ENCODE measurements at regions not wholly inside any gene's neighbourhood (a gene's known extent, or its start where the extent isn't known, plus 50 kb on each side); places are given as distances from the start of the nearest gene placed in this dataset.

- Histone ChIP-seq H3K9me3 (ENCODE audit: low read length) (no peaks in the 10 kb centered on the region), H3K4me2 (ENCODE audit: low read length) (no peak overlapping the region), H3K79me2 (ENCODE audit: insufficient read depth, low read length) (no peaks in the 10 kb centered on the region), H3K9ac (ENCODE audit: low read length) (no peak overlapping the region), H3K36me3 (ENCODE audit: insufficient read depth, low read length) (no peaks in the 10 kb centered on the region), H3F3A (ENCODE audit: insufficient read depth, low read length) (no peaks in the 10 kb centered on the region), H3K4me1 (ENCODE audit: insufficient read depth, low read length, severe bottlenecking) (no peaks in the 10 kb centered on the region), H3K27me3 (ENCODE audit: insufficient read depth, low read length) (no peaks in the 10 kb centered on the region), H2AFZ (ENCODE audit: low read length) (no peak overlapping the region), H3K4me3 (ENCODE audit: low read depth, low read length, poor library complexity, severe bottlenecking) (no peak overlapping the region), H4K20me1 (ENCODE audit: insufficient read depth, low read length) (no peaks in the 10 kb centered on the region), H3K9me2 (ENCODE audit: low read depth, low read length) (no peaks in the 10 kb centered on the region), H3K27ac (ENCODE audit: low read depth, low read length, poor library complexity, severe bottlenecking) (no peak overlapping the region)
- no peak for TF ChIP-seq EZH2 (IDR thresholded peaks at IDR 0.05; ENCODE audit: borderline replicate concordance, low read length)
- no peak for TF ChIP-seq CTCF (IDR thresholded peaks at IDR 0.05; ENCODE audit: low read length)
These were observed 197.8 kb upstream of the HMCN1 start for GRCh38 chr1:185536165-185536920.

DNA sequence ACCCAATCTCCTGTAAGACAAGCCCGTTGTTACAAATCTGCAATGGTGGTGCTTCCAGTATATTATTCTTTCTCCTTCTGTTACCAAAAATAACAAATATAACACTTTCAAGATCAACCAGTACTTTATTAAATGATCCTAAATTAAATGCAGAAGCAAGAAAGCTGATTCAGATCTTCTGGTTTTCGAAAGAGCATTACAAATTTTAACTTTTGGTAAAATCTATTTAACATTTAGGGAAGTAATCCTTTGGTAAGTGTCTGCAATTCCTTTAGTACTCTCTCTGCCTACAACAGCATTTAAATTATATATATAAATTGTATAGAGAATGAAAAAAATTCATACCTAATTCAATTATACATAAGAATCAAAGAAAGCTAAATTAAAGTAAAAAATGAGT lies 198.6 kb upstream of the HMCN1 start:
- no peak overlapping the region for H3K4me3 ChIP-seq (ENCODE audit: low read depth, low read length, poor library complexity, severe bottlenecking)
- no peak overlapping the region for H2AFZ ChIP-seq (ENCODE audit: low read length)
- H3K27ac ChIP-seq (ENCODE audit: low read depth, low read length, poor library complexity, severe bottlenecking) = no peak overlapping the region
- H3K36me3 ChIP-seq (ENCODE audit: insufficient read depth, low read length) = no peaks in the 10 kb centered on the region
- H3K27me3 ChIP-seq (ENCODE audit: insufficient read depth, low read length) = no peaks in the 10 kb centered on the region
- H3K4me2 ChIP-seq (ENCODE audit: low read length) = no peak overlapping the region
- H3K9ac ChIP-seq (ENCODE audit: low read length) = no peak overlapping the region
- no peaks in the 10 kb centered on the region for H4K20me1 ChIP-seq (ENCODE audit: insufficient read depth, low read length)
- no peaks in the 10 kb centered on the region for H3K79me2 ChIP-seq (ENCODE audit: insufficient read depth, low read length)
- no peaks in the 10 kb centered on the region for H3K9me3 ChIP-seq (ENCODE audit: low read length)
- TF ChIP-seq EZH2 (IDR thresholded peaks at IDR 0.05; ENCODE audit: borderline replicate concordance, low read length) = no peak
- no peak for TF ChIP-seq CTCF (IDR thresholded peaks at IDR 0.05; ENCODE audit: low read length)
- no peaks in the 10 kb centered on the region for H3K9me2 ChIP-seq (ENCODE audit: low read depth, low read length)
- no peaks in the 10 kb centered on the region for H3F3A ChIP-seq (ENCODE audit: insufficient read depth, low read length)
- H3K4me1 ChIP-seq (ENCODE audit: insufficient read depth, low read length, severe bottlenecking) = no peaks in the 10 kb centered on the region

- H3K27ac ChIP-seq (ENCODE audit: low read depth, low read length, poor library complexity, severe bottlenecking) = no peak overlapping the region
- H2AFZ ChIP-seq (ENCODE audit: low read length) = no peak overlapping the region
- no peaks in the 10 kb centered on the region for H3K9me2 ChIP-seq (ENCODE audit: low read depth, low read length)
- TF ChIP-seq EZH2 (IDR thresholded peaks at IDR 0.05; ENCODE audit: borderline replicate concordance, low read length) (no peak), CTCF (IDR thresholded peaks at IDR 0.05; ENCODE audit: low read length) (no peak)
- H4K20me1 ChIP-seq (ENCODE audit: insufficient read depth, low read length) = no peaks in the 10 kb centered on the region
- no peak overlapping the region for H3K9ac ChIP-seq (ENCODE audit: low read length)
- H3K79me2 ChIP-seq (ENCODE audit: insufficient read depth, low read length) = no peaks in the 10 kb centered on the region
- H3K36me3 ChIP-seq (ENCODE audit: insufficient read depth, low read length) = no peaks in the 10 kb centered on the region
- no peaks in the 10 kb centered on the region for H3K27me3 ChIP-seq (ENCODE audit: insufficient read depth, low read length)
- no peaks in the 10 kb centered on the region for H3K9me3 ChIP-seq (ENCODE audit: low read length)
- H3K4me3 ChIP-seq (ENCODE audit: low read depth, low read length, poor library complexity, severe bottlenecking) = no peak overlapping the region
- H3K4me2 ChIP-seq (ENCODE audit: low read length) = no peak overlapping the region
- H3F3A ChIP-seq (ENCODE audit: insufficient read depth, low read length) = no peaks in the 10 kb centered on the region
- H3K4me1 ChIP-seq (ENCODE audit: insufficient read depth, low read length, severe bottlenecking) = no peaks in the 10 kb centered on the region
These were observed 199.4 kb upstream of the HMCN1 start for GRCh38 chr1:185534801-185535200.
